ENCODE measurements at regions not wholly inside any gene's neighbourhood (a gene's known extent, or its start where the extent isn't known, plus 50 kb on each side); places are given as distances from the start of the nearest gene placed in this dataset.
A peak's percentile ranks its signal among the peaks of the same experiment; 100 is the strongest.

- DNase-seq (ENCODE audit: low read depth in 2 of 2) = no peak
These were observed 65.7 kb downstream of the TMEM18 start for GRCh38 chr2:611519-611918.

GRCh38 chr2:610491-610890, 66.7 kb downstream of the TMEM18 start:
- no peak for DNase-seq (ENCODE audit: low read depth in 2 of 2)

- DNase-seq (ENCODE audit: low read depth in 2 of 2) = no peak
These were observed 67.3 kb downstream of the TMEM18 start for GRCh38 chr2:609881-610280.

GRCh38 chr2:609449-609848, 67.8 kb downstream of the TMEM18 start:
- DNase-seq (ENCODE audit: low read depth in 2 of 2) = no peak

- DNase-seq (ENCODE audit: low read depth in 2 of 2) = no peak
These were observed 68.5 kb downstream of the TMEM18 start for GRCh38 chr2:608711-609110.

- DNase-seq (ENCODE audit: low read depth in 2 of 2) = no peak
These were observed 68.9 kb downstream of the TMEM18 start for GRCh38 chr2:608297-608696.

GRCh38 chr2:607709-608108, 69.5 kb downstream of the TMEM18 start:
- DNase-seq (ENCODE audit: low read depth in 2 of 2) = no peak

GRCh38 chr2:607172-607571, 70.0 kb downstream of the TMEM18 start:
- no peak for DNase-seq (ENCODE audit: low read depth in 2 of 2)

- no peak for DNase-seq (ENCODE audit: low read depth in 2 of 2)
These were observed 71.3 kb downstream of the TMEM18 start for GRCh38 chr2:605674-606608.

- DNase-seq (ENCODE audit: low read depth in 2 of 2) = no peak
These were observed 72.2 kb downstream of the TMEM18 start for GRCh38 chr2:604854-605524.

- DNase-seq (ENCODE audit: low read depth in 2 of 2) = no peak
These were observed 72.8 kb downstream of the TMEM18 start for GRCh38 chr2:604385-604784.

GRCh38 chr2:603869-604268, 73.3 kb downstream of the TMEM18 start:
- no peak for DNase-seq (ENCODE audit: low read depth in 2 of 2)

GRCh38 chr2:603427-603826, 73.8 kb downstream of the TMEM18 start:
- DNase-seq (ENCODE audit: low read depth in 2 of 2) = no peak

GRCh38 chr2:602571-603359, 74.4 kb downstream of the TMEM18 start:
- peak in 1 of 2 donors; percentile 15 for DNase-seq (ENCODE audit: low read depth in 2 of 2)

- DNase-seq (ENCODE audit: low read depth in 2 of 2) = no peak
These were observed 75.3 kb downstream of the TMEM18 start for GRCh38 chr2:601806-602455.

- no peak for DNase-seq (ENCODE audit: low read depth in 2 of 2)
These were observed 75.9 kb downstream of the TMEM18 start for GRCh38 chr2:601387-601698.

GRCh38 chr2:600542-601386, 76.4 kb downstream of the TMEM18 start:
- no peak for DNase-seq (ENCODE audit: low read depth in 2 of 2)

- DNase-seq (ENCODE audit: low read depth in 2 of 2) = no peak
These were observed 77.6 kb downstream of the TMEM18 start for GRCh38 chr2:599601-600000.

- DNase-seq (ENCODE audit: low read depth in 2 of 2) = no peak
These were observed 79.0 kb downstream of the TMEM18 start for GRCh38 chr2:598058-598802.

- no peak for DNase-seq (ENCODE audit: low read depth in 2 of 2)
These were observed 81.2 kb downstream of the TMEM18 start for GRCh38 chr2:595831-596592.
